Immature natural killer cell (primary cell): ENCODE measurements at regions not wholly inside any gene's neighbourhood (a gene's known extent, or its start where the extent isn't known, plus 50 kb on each side); places are given as distances from the start of the nearest gene placed in this dataset.

Experiments
- DNase-seq, 3 donors: peaks; one replicate each; pipeline ENCODE4 v3.0.0; 2022; ENCODE audit warnings: mixed read lengths in 1 of 3
- H3K27ac Mint-ChIP-seq, 6 donors: one replicate each; pipeline ENCODE4 v1.8.0; 2020; ENCODE audit warnings: mixed read lengths in 6 of 6, mild to moderate bottlenecking in 5 of 6, inconsistent platforms in 4 of 6, moderate library complexity in 3 of 6
- H3K27me3 Mint-ChIP-seq, 3 donors: one replicate each; pipeline ENCODE4 v1.8.0; 2020 to 2021; ENCODE audit warnings: low read depth in 3 of 3, mild to moderate bottlenecking in 3 of 3, mixed read lengths in 3 of 3, moderate library complexity in 3 of 3, inconsistent platforms in 1 of 3
- H3K36me3 Mint-ChIP-seq, 3 donors: one replicate each; pipeline ENCODE4 v1.8.0; 2020; ENCODE audit warnings: mixed read lengths in 3 of 3, inconsistent platforms in 2 of 3, mild to moderate bottlenecking in 2 of 3
- H3K4me1 Mint-ChIP-seq, 2 donors: one replicate each; pipeline ENCODE4 v1.8.0; 2020; ENCODE audit warnings: inconsistent platforms in 2 of 2, mild to moderate bottlenecking in 2 of 2, mixed read lengths in 2 of 2, moderate library complexity in 1 of 2
- H3K4me3 Mint-ChIP-seq, 5 donors: one replicate each; pipeline ENCODE4 v1.8.0; 2020; ENCODE audit warnings: mild to moderate bottlenecking in 5 of 5, mixed read lengths in 5 of 5, inconsistent platforms in 3 of 5, moderate library complexity in 3 of 5
- H3K9me3 Mint-ChIP-seq, 6 donors: one replicate each; pipeline ENCODE4 v1.8.0; 2020; ENCODE audit warnings: mild to moderate bottlenecking in 6 of 6, mixed read lengths in 6 of 6, inconsistent platforms in 4 of 6, moderate library complexity in 3 of 6

GRCh38 chr5:57540823-57541222, 58.2 kb upstream of the ACTBL2 start:
- no peak overlapping the region for H3K4me3 Mint-ChIP-seq
- no peak for DNase-seq
- no peaks in the 10 kb centered on the region for H3K36me3 Mint-ChIP-seq
- H3K4me1 Mint-ChIP-seq = no peaks in the 10 kb centered on the region
- peaks cover 0 to 2% (median 1%) of the 10 kb centered on the region in 3 donors for H3K27me3 Mint-ChIP-seq
- peaks cover 0 to 5% (median 0%) of the 10 kb centered on the region in 6 donors for H3K9me3 Mint-ChIP-seq
- H3K27ac Mint-ChIP-seq = no peak overlapping the region

DNA sequence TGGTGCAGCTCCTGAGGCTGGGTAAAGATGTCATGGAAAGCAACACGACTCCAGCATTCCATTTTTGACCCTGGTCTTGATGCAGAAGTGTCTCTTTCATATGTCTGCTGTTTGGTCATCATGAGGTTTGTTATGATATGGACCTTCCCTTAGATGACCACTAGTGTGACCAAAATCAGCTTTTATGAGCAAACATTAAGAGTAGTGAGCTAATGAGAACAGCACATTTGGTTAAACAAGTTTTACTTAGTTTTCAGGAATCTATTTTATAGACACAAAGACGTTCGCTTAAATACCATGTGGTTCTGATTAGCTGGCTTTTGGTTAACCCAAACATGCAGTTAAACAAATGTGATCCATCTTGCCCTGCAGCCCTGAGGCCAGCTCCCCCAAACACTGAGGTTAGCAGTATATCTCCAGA, 56.7 kb upstream of the ACTBL2 start:
- peaks cover 0 to 2% (median 1%) of the 10 kb centered on the region in 3 donors for H3K27me3 Mint-ChIP-seq
- H3K9me3 Mint-ChIP-seq = peaks cover 0 to 2% (median 0%) of the 10 kb centered on the region in 6 donors
- no peaks in the 10 kb centered on the region for H3K36me3 Mint-ChIP-seq
- no peak overlapping the region for H3K4me3 Mint-ChIP-seq
- DNase-seq = no peak
- H3K4me1 Mint-ChIP-seq = no peaks in the 10 kb centered on the region
- H3K27ac Mint-ChIP-seq = no peak overlapping the region

DNA sequence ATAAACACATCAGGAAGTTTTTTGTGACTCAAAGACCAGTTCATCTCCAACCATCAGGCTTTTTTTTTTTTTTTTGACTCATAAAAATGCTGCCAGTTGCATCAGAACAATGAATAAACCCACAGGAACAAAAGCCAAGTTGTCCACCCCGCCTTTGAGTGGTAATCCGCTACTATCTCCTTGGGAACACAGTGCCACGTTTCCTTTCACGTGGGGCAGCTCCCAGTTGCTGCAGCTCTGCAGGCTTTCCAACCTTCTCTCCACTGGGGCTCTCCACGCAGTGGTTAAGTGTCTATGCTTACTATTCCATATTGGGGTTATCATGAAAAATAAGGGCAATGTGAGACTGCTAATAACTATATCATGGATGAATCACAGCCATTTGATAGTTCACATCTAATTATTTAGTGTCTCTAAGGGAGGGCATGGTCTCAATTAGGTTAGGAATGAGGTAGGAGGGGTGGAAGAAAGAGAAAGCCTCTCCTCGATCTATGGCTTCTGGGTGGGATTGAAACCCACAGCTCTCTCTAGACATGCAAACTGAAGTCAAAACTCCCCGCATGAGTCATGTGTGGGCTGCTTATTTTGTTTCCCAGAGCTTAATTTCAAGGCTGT, 55.8 kb upstream of the ACTBL2 start:
- Mint-ChIP-seq H3K27ac (no peak overlapping the region), H3K27me3 (peaks cover 0 to 2% (median 1%) of the 10 kb centered on the region in 3 donors), H3K4me1 (no peaks in the 10 kb centered on the region), H3K4me3 (no peak overlapping the region), H3K36me3 (no peaks in the 10 kb centered on the region), H3K9me3 (peaks cover 0 to 2% (median 0%) of the 10 kb centered on the region in 6 donors)
- no peak for DNase-seq

DNA sequence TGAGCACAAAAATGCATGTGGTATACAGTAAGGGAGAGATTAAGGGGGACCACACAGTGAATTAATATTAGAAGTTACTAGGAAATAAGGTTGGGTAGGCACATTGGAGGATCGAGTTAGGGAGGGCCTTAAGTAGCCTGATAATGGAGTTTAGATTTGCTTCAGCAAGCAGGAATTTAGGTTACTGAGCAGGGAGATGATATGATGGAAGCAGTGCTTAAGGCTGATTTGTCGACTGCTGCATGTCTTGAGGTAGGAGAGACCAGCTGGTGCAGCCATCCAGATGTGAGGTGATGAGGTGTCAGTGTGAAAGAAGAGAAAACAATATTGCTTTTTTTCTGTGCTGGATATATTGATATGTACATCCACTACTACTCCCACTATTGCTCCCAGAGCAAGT, 55.2 kb upstream of the ACTBL2 start:
- H3K4me1 Mint-ChIP-seq = no peaks in the 10 kb centered on the region
- no peak for DNase-seq
- no peaks in the 10 kb centered on the region for H3K36me3 Mint-ChIP-seq
- H3K27me3 Mint-ChIP-seq = peaks cover 0 to 2% (median 1%) of the 10 kb centered on the region in 3 donors
- H3K4me3 Mint-ChIP-seq = no peak overlapping the region
- H3K9me3 Mint-ChIP-seq = peaks cover 0 to 2% (median 0%) of the 10 kb centered on the region in 6 donors
- H3K27ac Mint-ChIP-seq = no peak overlapping the region

DNA sequence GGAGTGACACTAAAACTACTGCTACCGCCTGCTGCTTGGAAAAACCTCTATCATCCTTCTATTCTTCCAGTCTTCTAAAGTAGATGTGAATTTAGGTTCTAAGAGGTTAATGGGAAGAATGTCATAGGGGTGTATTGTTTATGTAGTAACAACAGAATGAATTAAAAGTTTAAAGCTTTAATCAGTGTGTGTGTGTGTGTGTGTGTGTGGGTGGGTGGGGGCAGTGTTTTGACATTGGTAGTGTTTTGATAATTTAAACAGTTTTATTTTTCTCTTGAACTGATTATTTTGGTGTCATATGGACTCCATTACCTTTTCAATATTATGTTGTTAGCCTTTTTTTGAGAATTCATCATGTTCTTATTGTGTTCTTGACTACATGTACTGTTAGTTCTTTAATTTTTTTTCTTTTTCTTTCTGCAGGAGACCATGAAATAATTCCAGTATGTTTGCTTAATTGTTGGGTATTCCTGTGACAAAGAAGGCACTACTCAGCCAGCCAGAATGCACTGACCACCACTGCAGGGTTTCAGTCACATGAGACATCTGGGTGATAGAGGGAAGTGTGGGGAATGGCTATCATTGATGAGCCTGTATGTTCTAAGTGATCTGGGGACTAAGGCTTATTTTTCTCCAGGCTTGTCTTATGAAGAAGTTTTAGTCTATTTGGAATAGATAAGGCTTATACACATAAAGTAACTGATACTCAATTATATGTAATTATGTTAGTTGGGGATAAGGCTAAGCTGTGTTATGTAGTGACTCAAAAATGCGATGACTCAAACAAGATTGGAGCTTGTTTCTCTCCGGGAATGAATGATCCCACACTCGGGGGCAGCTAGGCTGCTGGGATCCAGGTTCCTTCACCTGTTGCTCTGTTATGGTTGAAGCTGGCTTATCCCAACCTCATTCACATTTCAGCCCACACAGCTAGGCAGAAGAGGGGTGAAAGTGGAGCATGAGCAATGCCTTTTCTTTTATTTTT, 50.2 kb upstream of the ACTBL2 start:
- Mint-ChIP-seq H3K36me3 (no peaks in the 10 kb centered on the region), H3K9me3 (peaks cover 0 to 2% (median 0%) of the 10 kb centered on the region in 6 donors), H3K27ac (no peak overlapping the region), H3K4me1 (no peaks in the 10 kb centered on the region), H3K27me3 (peaks cover 0 to 3% (median 2%) of the 10 kb centered on the region in 3 donors), H3K4me3 (no peak overlapping the region)
- no peak for DNase-seq
